ENCODE measurements at regions not wholly inside any gene's neighbourhood (a gene's known extent, or its start where the extent isn't known, plus 50 kb on each side); places are given as distances from the start of the nearest gene placed in this dataset.
"Not testable (repeated sequence)": the region's sequence is repeated elsewhere in the genome, so short reads cannot be mapped to it uniquely, and the experiment has no call there.

- no peaks in the 10 kb centered on the region for H3K4me1 Mint-ChIP-seq
- H3K27ac Mint-ChIP-seq, result no peak overlapping the region
- H3K36me3 Mint-ChIP-seq, result no peaks in the 10 kb centered on the region
- H3K27me3 Mint-ChIP-seq, result no peaks in the 10 kb centered on the region
- H3K4me3 Mint-ChIP-seq, result no peak overlapping the region
- H3K9me3 Mint-ChIP-seq, result no peaks in the 10 kb centered on the region
- DNase-seq (no peak), ATAC-seq (ENCODE audit: low read depth in 2 of 2) (no peak)
Observed at GRCh38 chr7:79624336-79624735, 170.9 kb upstream of the MAGI2 start.

GRCh38 chr7:79622781-79623180 lies 169.3 kb upstream of the MAGI2 start:
- no peak for DNase-seq
- Mint-ChIP-seq H3K9me3 (no peaks in the 10 kb centered on the region), H3K36me3 (no peaks in the 10 kb centered on the region), H3K4me3 (no peak overlapping the region), H3K4me1 (no peaks in the 10 kb centered on the region), H3K27me3 (no peaks in the 10 kb centered on the region), H3K27ac (no peak overlapping the region)
- ATAC-seq (ENCODE audit: low read depth in 2 of 2), result no peak

DNA sequence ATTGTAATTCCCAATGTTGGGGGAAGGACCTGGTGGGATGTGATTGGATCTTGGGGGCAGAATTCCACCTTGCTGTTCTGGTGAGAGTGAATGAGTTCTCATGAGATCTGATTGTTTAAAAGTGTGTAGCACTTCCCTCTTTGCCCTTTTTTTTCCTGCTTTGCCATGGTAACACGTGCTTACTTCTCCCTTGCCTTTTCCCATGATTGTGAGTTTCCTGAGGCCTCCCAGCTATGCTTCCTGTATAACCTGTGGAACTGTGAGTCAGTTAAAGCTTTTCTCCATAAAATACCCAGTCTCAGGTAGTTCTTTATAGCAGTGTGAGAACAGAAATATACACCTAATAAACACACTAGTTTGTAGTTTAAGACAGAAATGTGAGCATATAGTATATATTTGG lies 166.8 kb upstream of the MAGI2 start:
- Mint-ChIP-seq H3K27ac (no peak overlapping the region), H3K36me3 (no peaks in the 10 kb centered on the region), H3K9me3 (peaks cover 0 to 10% (median 0%) of the 10 kb centered on the region in 7 donors), H3K4me3 (no peak overlapping the region), H3K27me3 (no peaks in the 10 kb centered on the region), H3K4me1 (no peaks in the 10 kb centered on the region)
- DNase-seq, result no peak
- ATAC-seq (ENCODE audit: low read depth in 2 of 2), result no peak

DNA sequence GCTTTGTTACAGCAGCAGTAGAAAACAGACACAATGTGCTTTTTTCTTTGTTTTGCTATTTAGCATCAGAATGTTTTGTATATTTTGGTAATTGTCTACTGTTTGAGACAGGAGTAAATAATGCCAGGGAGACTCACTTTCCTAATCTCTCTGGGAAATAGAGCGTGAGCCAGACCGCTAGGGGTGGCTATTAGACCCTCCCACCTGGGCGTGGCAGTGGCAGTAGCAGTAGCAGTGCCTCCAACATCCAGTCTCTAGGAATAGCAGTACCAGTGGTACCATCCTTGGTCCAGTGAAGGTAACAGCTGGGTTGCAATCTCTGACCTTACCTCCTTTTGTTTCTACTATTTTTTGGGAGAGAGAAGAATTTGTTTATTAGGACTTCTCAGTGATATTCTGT lies 165.7 kb upstream of the MAGI2 start:
- no peaks in the 10 kb centered on the region for H3K27me3 Mint-ChIP-seq
- no peaks in the 10 kb centered on the region for H3K36me3 Mint-ChIP-seq
- no peak for ATAC-seq (ENCODE audit: low read depth in 2 of 2)
- DNase-seq, result no peak
- no peak overlapping the region for H3K27ac Mint-ChIP-seq
- H3K4me1 Mint-ChIP-seq, result no peaks in the 10 kb centered on the region
- H3K9me3 Mint-ChIP-seq, result peaks cover 0 to 10% (median 0%) of the 10 kb centered on the region in 7 donors
- no peak overlapping the region for H3K4me3 Mint-ChIP-seq

GRCh38 chr7:79615871-79616640 lies 162.6 kb upstream of the MAGI2 start:
- DNase-seq (no peak), ATAC-seq (ENCODE audit: low read depth in 2 of 2) (no peak)
- H3K27me3 Mint-ChIP-seq, result no peaks in the 10 kb centered on the region
- H3K9me3 Mint-ChIP-seq, result peaks cover 0 to 10% (median 0%) of the 10 kb centered on the region in 7 donors
- H3K36me3 Mint-ChIP-seq, result no peaks in the 10 kb centered on the region
- H3K4me1 Mint-ChIP-seq, result no peaks in the 10 kb centered on the region
- H3K27ac Mint-ChIP-seq, result no peak overlapping the region
- H3K4me3 Mint-ChIP-seq, result no peak overlapping the region

DNA sequence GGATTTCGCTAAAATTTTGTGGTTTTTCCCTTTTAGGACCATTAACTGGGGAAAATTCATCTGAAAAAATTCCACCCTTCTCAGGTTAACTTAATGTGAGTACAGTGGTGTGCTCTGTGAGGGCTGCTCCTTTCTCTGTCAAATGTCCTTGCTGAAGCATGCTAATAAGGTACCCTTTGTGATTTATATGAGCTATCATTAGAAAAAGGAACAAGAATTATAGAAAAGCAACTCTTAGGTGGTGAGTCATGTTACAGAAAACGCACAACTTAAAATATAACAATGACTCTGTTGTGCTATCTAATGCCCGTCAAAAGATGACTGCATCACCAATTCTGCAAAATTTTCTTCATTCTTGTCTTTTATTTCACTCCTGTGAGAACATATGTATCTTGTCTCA lies 162.0 kb upstream of the MAGI2 start:
- no peak overlapping the region for H3K4me3 Mint-ChIP-seq
- no peaks in the 10 kb centered on the region for H3K4me1 Mint-ChIP-seq
- DNase-seq (no peak), ATAC-seq (ENCODE audit: low read depth in 2 of 2) (no peak)
- no peaks in the 10 kb centered on the region for H3K27me3 Mint-ChIP-seq
- H3K27ac Mint-ChIP-seq, result no peak overlapping the region
- H3K36me3 Mint-ChIP-seq, result no peaks in the 10 kb centered on the region
- H3K9me3 Mint-ChIP-seq, result peaks cover 0 to 10% (median 2%) of the 10 kb centered on the region in 7 donors

GRCh38 chr7:79612903-79613302 lies 159.4 kb upstream of the MAGI2 start:
- no peaks in the 10 kb centered on the region for H3K36me3 Mint-ChIP-seq
- ATAC-seq (ENCODE audit: low read depth in 2 of 2), result no peak
- H3K4me3 Mint-ChIP-seq, result no peak overlapping the region
- H3K4me1 Mint-ChIP-seq, result no peaks in the 10 kb centered on the region
- DNase-seq, result no peak
- no peak overlapping the region for H3K27ac Mint-ChIP-seq
- peaks cover 0 to 10% (median 2%) of the 10 kb centered on the region in 7 donors for H3K9me3 Mint-ChIP-seq
- H3K27me3 Mint-ChIP-seq, result no peaks in the 10 kb centered on the region

DNA sequence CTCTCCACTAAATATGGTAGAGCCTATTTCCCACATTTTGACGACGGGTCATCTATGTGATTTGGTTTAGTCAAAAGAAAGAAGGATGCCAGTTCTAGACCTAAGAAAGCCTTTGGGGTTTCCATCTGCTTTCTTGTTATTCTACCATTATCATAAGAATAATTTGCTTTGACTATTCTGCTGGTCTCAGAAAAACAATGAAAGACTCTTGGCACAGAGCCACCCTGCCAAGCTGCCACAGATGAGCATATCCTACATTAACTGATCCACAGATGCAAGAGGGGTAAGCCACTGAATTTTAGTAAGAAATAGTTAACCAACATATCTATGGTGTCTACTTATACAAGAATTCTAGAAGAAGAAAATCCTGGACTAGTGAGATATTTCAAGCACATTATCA lies 158.6 kb upstream of the MAGI2 start:
- ATAC-seq (ENCODE audit: low read depth in 2 of 2) (no peak), DNase-seq (no peak)
- Mint-ChIP-seq H3K27me3 (no peaks in the 10 kb centered on the region), H3K9me3 (peaks cover 0 to 10% (median 3%) of the 10 kb centered on the region in 7 donors), H3K36me3 (no peaks in the 10 kb centered on the region), H3K4me3 (no peak overlapping the region), H3K27ac (no peak overlapping the region), H3K4me1 (no peaks in the 10 kb centered on the region)

DNA sequence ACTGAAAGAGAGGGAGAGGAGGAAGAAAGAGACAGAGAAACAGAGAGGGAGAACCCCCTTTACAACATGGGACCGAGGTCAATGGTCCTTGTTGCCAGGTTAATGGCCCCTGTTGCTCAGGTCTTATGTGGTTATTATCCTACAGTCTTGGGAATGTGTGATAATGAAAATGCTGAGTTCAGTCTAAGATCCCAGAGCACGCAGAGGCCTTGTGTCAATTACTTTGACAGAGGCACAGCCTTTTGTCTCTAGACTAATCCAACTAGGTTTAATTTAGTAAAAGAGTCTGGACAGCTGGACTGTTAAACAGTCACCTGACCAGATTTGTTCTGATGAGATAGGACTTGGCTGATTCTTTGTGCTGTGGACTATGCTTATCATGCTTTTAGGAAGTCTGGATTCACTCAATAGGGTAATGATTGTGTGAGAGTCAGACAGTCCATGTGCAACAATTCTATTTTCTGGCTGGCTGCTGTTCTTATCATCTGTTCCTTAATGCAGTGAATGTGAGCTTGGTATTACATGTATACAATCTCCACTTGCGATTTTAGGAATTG lies 157.4 kb upstream of the MAGI2 start:
- Mint-ChIP-seq H3K27me3 (no peaks in the 10 kb centered on the region), H3K36me3 (no peaks in the 10 kb centered on the region), H3K9me3 (peaks cover 0 to 9% (median 2%) of the 10 kb centered on the region in 7 donors), H3K4me3 (no peak overlapping the region), H3K4me1 (no peaks in the 10 kb centered on the region), H3K27ac (no peak overlapping the region)
- DNase-seq (no peak), ATAC-seq (ENCODE audit: low read depth in 2 of 2) (no peak)

GRCh38 chr7:79610313-79610712 lies 156.8 kb upstream of the MAGI2 start:
- Mint-ChIP-seq H3K27me3 (no peaks in the 10 kb centered on the region), H3K4me3 (no peak overlapping the region), H3K9me3 (peaks cover 0 to 13% (median 4%) of the 10 kb centered on the region in 7 donors), H3K4me1 (no peaks in the 10 kb centered on the region), H3K27ac (no peak overlapping the region), H3K36me3 (no peaks in the 10 kb centered on the region)
- DNase-seq (no peak), ATAC-seq (ENCODE audit: low read depth in 2 of 2) (no peak)

- H3K4me3 Mint-ChIP-seq, result no peak overlapping the region
- peaks cover 0 to 14% (median 5%) of the 10 kb centered on the region in 7 donors for H3K9me3 Mint-ChIP-seq
- DNase-seq (no peak), ATAC-seq (ENCODE audit: low read depth in 2 of 2) (no peak)
- H3K27ac Mint-ChIP-seq, result no peak overlapping the region
- no peaks in the 10 kb centered on the region for H3K27me3 Mint-ChIP-seq
- H3K4me1 Mint-ChIP-seq, result no peaks in the 10 kb centered on the region
- H3K36me3 Mint-ChIP-seq, result no peaks in the 10 kb centered on the region
Observed at GRCh38 chr7:79608005-79608404, 154.5 kb upstream of the MAGI2 start.

- H3K27me3 Mint-ChIP-seq, result no peaks in the 10 kb centered on the region
- peaks cover 0 to 14% (median 4%) of the 10 kb centered on the region in 7 donors for H3K9me3 Mint-ChIP-seq
- DNase-seq, result no peak
- no peak overlapping the region for H3K4me3 Mint-ChIP-seq
- no peak overlapping the region for H3K27ac Mint-ChIP-seq
- H3K36me3 Mint-ChIP-seq, result no peaks in the 10 kb centered on the region
- no peaks in the 10 kb centered on the region for H3K4me1 Mint-ChIP-seq
- ATAC-seq (ENCODE audit: low read depth in 2 of 2), result no peak
Observed at GRCh38 chr7:79604841-79605240, 151.4 kb upstream of the MAGI2 start.

DNA sequence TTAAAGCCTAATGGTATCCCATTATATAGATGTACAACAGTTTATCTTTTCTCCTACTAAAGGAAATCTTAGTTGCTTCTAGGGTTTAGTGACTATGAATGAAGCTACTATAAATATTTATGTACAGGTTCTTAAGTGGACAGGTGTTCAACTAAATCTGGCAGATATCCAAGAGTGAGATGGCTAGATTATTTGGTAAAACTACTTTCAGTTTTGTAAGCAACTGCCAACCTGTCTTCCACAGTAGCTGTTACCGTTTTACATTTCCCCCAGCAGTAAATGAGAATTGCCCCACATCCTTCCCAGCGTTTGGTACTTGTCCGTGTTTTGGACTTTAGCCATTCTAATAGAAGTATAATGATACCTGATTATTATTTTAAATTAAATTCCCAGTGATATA lies 144.9 kb upstream of the MAGI2 start:
- Mint-ChIP-seq H3K27ac (no peak overlapping the region), H3K4me3 (no peak overlapping the region), H3K27me3 (no peaks in the 10 kb centered on the region), H3K9me3 (peaks cover 0 to 1% (median 0%) of the 10 kb centered on the region in 7 donors), H3K36me3 (no peaks in the 10 kb centered on the region), H3K4me1 (no peaks in the 10 kb centered on the region)
- ATAC-seq (ENCODE audit: low read depth in 2 of 2), result no peak
- no peak for DNase-seq

GRCh38 chr7:79594671-79595070 lies 141.2 kb upstream of the MAGI2 start:
- not testable (repeated sequence) for H3K4me3 Mint-ChIP-seq; ATAC-seq (ENCODE audit: low read depth in 2 of 2); H3K4me1 Mint-ChIP-seq; H3K36me3 Mint-ChIP-seq; DNase-seq; H3K27ac Mint-ChIP-seq; H3K9me3 Mint-ChIP-seq; H3K27me3 Mint-ChIP-seq

Measured in naive B cell (primary cell).